ENCODE measurements at regions not wholly inside any gene's neighbourhood (a gene's known extent, or its start where the extent isn't known, plus 50 kb on each side); places are given as distances from the start of the nearest gene placed in this dataset.

DNA sequence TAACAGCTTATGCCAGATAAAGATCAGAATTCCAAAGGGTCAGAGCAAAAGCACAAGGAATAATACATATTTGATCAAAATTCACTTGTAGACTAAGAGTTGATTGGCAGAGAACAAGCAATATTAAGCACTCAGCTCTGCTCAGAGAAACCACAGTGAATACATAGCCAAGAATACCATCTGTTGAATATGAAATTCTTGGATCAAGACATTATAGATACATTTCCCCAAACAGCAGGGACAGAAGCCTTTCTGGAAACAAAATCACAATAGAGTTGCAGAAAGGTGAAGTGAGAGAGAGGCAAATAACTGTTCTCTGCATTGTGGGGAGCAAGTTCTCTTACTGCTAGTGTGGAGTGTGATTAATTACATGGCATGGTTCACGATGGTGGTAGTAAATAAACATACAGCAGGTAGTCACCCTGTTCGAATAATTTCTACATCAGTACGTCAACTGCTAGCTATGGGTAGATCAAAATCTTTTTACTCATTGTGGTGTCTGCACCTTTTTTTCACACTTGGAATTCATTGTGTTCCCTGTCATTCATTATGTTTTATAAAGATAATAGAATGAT is 366.7 kb downstream of the PCDH7 start (continued):
- TF ChIP-seq EP300 (IDR thresholded peaks at IDR 0.05; ENCODE audit: borderline replicate concordance in 1 of 2, low read depth in 2 of 2, low read length in 2 of 2) (no peak), HDAC2 (IDR thresholded peaks at IDR 0.05; ENCODE audit: borderline replicate concordance in 1 of 2, low read depth in 2 of 2, low read length in 2 of 2) (no peak), ASH2L (IDR thresholded peaks at IDR 0.05; ENCODE audit: low read length) (no peak), TEAD4 (IDR thresholded peaks at IDR 0.05; ENCODE audit: low read depth, low read length) (no peak), POU5F1 (IDR thresholded peaks at IDR 0.05; ENCODE audit: low read depth, low read length) (no peak), CHD2 (IDR thresholded peaks at IDR 0.05; ENCODE audit: low read length) (no peak), GABPA (IDR thresholded peaks at IDR 0.05; ENCODE audit: borderline replicate concordance, insufficient read depth, low read length) (no peak)
